Upper lobe of left lung (tissue), 6 donors: ENCODE measurements at regions not wholly inside any gene's neighbourhood (a gene's known extent, or its start where the extent isn't known, plus 50 kb on each side); places are given as distances from the start of the nearest gene placed in this dataset.

Experiments
- ATAC-seq, 2 donors: fragments of 200-7000 bp; cut with Tn5 transposase; one replicate each; pipeline ENCODE4 v1.9.1; 2022; ENCODE audit warnings: mild to moderate bottlenecking in 2 of 2, moderate library complexity in 2 of 2; ENCODE audit not compliant: low FRiP score in 2 of 2
- DNase-seq, 2 donors: peaks; one replicate each; pipeline ENCODE4 v3.0.0-alpha.2; 2019 to 2020
- H3K27ac ChIP-seq, 4 donors: fragments of 200-600 bp; sonication (generic); one replicate each; pipeline ENCODE4 v1.5.1; 2016 to 2019
- H3K27me3 ChIP-seq, 4 donors: fragments of 200-600 bp; sonication (generic); one replicate each; pipeline ENCODE4 v1.5.1; 2017 to 2019
- H3K36me3 ChIP-seq, 4 donors: fragments of 200-600 bp; sonication (generic); one replicate each; pipeline ENCODE4 v1.5.1; 2016 to 2019
- H3K4me1 ChIP-seq, 4 donors: fragments of 200-600 bp; sonication (generic); one replicate each; pipeline ENCODE4 v1.5.1; 2018 to 2019
- H3K4me3 ChIP-seq, 4 donors: fragments of 200-600 bp; sonication (generic); one replicate each; pipeline ENCODE4 v1.5.1; 2017 to 2019; ENCODE audit warnings: mild to moderate bottlenecking in 2 of 4, moderate library complexity in 1 of 4
- H3K9me3 ChIP-seq, 4 donors: fragments of 200-600 bp; sonication (generic); one replicate each; pipeline ENCODE4 v1.5.1; 2018 to 2019
- CTCF ChIP-seq, 6 experiments: fragments of 450-650 bp in 4 of 6; fragments of 200-600 bp in 2 of 6; sonication (generic) in 2 of 6; IDR thresholded peaks; one replicate each; pipeline ENCODE4 v1.5.1; 2016 to 2019; ENCODE audit warnings: antibody characterized with exemption in 6 of 6
- EP300 ChIP-seq, 4 donors: sonication (generic); formaldehyde crosslinking; IDR thresholded peaks; one replicate each; pipeline ENCODE4 v1.5.1; 2017; ENCODE audit warnings: antibody characterized with exemption in 4 of 4, control low read depth in 2 of 4
- POLR2A ChIP-seq, 4 donors: fragments of 450-650 bp; IDR thresholded peaks; one replicate each; pipeline ENCODE4 v1.5.1; 2016 to 2017; ENCODE audit warnings: antibody characterized with exemption in 4 of 4, mild to moderate bottlenecking in 2 of 4
- POLR2AphosphoS5 ChIP-seq, 2 donors: sonication (generic); formaldehyde crosslinking; IDR thresholded peaks; one replicate each; pipeline ENCODE4 v1.5.1; 2017; ENCODE audit warnings: antibody characterized with exemption in 2 of 2
- WGBS, 2 donors: methylation state at CpG; one replicate each; pipeline ENCODE4 v1.1.5; 2017 to 2018; 5-methylcytosine and 5-hydroxymethylcytosine counted together
- donor health status: DM: no; HTN: no; CAD: no; lungs with moderate emphysema.
- donor health status: DM: no; HTN: yes; CAD: no; lungs with severe emphysema.

- no peaks in the 10 kb centered on the region for H3K9me3 ChIP-seq
- 93 to 100% methylated on average over 7 to 17 of the region's 18 CpGs for WGBS, 2 donors
- ATAC-seq (no peak), DNase-seq (peak in 1 of 2 donors; percentile 60)
- TF ChIP-seq EP300 (IDR thresholded peaks at IDR 0.05) (no peak), POLR2AphosphoS5 (IDR thresholded peaks at IDR 0.05) (no peak), CTCF (IDR thresholded peaks at IDR 0.05) (no peak), POLR2A (IDR thresholded peaks at IDR 0.05) (no peak)
- no peak overlapping the region for H3K27ac ChIP-seq
- no peak overlapping the region for H3K4me3 ChIP-seq
- no peaks in the 10 kb centered on the region for H3K36me3 ChIP-seq
- H3K27me3 ChIP-seq: no peaks in the 10 kb centered on the region
- no peaks in the 10 kb centered on the region for H3K4me1 ChIP-seq
Observed at GRCh38 chr22:49490692-49491091, 337.0 kb downstream of the BRD1 start.

- Histone ChIP-seq H3K27me3 (no peaks in the 10 kb centered on the region), H3K9me3 (no peaks in the 10 kb centered on the region), H3K4me3 (no peak overlapping the region), H3K4me1 (no peaks in the 10 kb centered on the region), H3K27ac (no peak overlapping the region), H3K36me3 (no peaks in the 10 kb centered on the region)
- 87 to 99% methylated on average over 2 to 7 of the region's 7 CpGs for WGBS, 2 donors
- DNase-seq (no peak), ATAC-seq (no peak)
- TF ChIP-seq EP300 (IDR thresholded peaks at IDR 0.05): no peak
- no peak for TF ChIP-seq POLR2A (IDR thresholded peaks at IDR 0.05)
- no peak for TF ChIP-seq CTCF (IDR thresholded peaks at IDR 0.05)
Observed at GRCh38 chr22:49489821-49490220, 337.9 kb downstream of the BRD1 start.

- H3K9me3 ChIP-seq: no peaks in the 10 kb centered on the region
- no peak overlapping the region for H3K4me3 ChIP-seq
- TF ChIP-seq POLR2AphosphoS5 (IDR thresholded peaks at IDR 0.05): no peak
- no peak for TF ChIP-seq POLR2A (IDR thresholded peaks at IDR 0.05)
- no peak for TF ChIP-seq CTCF (IDR thresholded peaks at IDR 0.05)
- TF ChIP-seq EP300 (IDR thresholded peaks at IDR 0.05): no peak
- 84 to 85% methylated on average over 10 of the region's 10 CpGs for WGBS, 2 donors
- H3K27ac ChIP-seq: no peak overlapping the region
- H3K4me1 ChIP-seq: no peaks in the 10 kb centered on the region
- ATAC-seq: no peak
- DNase-seq: no peak
- H3K36me3 ChIP-seq: no peaks in the 10 kb centered on the region
- H3K27me3 ChIP-seq: no peaks in the 10 kb centered on the region
Observed at GRCh38 chr22:49488943-49489342, 338.7 kb downstream of the BRD1 start.

- H3K36me3 ChIP-seq: no peaks in the 10 kb centered on the region
- no peaks in the 10 kb centered on the region for H3K9me3 ChIP-seq
- H3K4me1 ChIP-seq: no peaks in the 10 kb centered on the region
- no peak overlapping the region for H3K27ac ChIP-seq
- no peak overlapping the region for H3K4me3 ChIP-seq
- no peak for ATAC-seq
- peak in 1 of 2 donors; percentile 43 for DNase-seq
- 53 to 77% methylated on average over 6 to 11 of the region's 11 CpGs for WGBS, 2 donors
- no peaks in the 10 kb centered on the region for H3K27me3 ChIP-seq
- no peak for TF ChIP-seq POLR2AphosphoS5 (IDR thresholded peaks at IDR 0.05)
Observed at GRCh38 chr22:49487950-49488349, 339.7 kb downstream of the BRD1 start.

GRCh38 chr22:49486225-49486624, 341.4 kb downstream of the BRD1 start:
- H3K4me3 ChIP-seq: no peak overlapping the region
- ATAC-seq (no peak), DNase-seq (no peak)
- 86 to 87% methylated on average over 5 to 7 of the region's 7 CpGs for WGBS, 2 donors
- H3K27me3 ChIP-seq: no peaks in the 10 kb centered on the region
- TF ChIP-seq POLR2AphosphoS5 (IDR thresholded peaks at IDR 0.05) (no peak), POLR2A (IDR thresholded peaks at IDR 0.05) (no peak), CTCF (IDR thresholded peaks at IDR 0.05) (no peak), EP300 (IDR thresholded peaks at IDR 0.05) (no peak)
- no peaks in the 10 kb centered on the region for H3K9me3 ChIP-seq
- no peak overlapping the region for H3K27ac ChIP-seq
- H3K4me1 ChIP-seq: peaks cover 0 to 13% (median 9%) of the 10 kb centered on the region in 4 donors
- no peaks in the 10 kb centered on the region for H3K36me3 ChIP-seq
